Astrocyte (in vitro differentiated cells and primary cell): ENCODE measurements at regions not wholly inside any gene's neighbourhood (a gene's known extent, or its start where the extent isn't known, plus 50 kb on each side); places are given as distances from the start of the nearest gene placed in this dataset.

Experiments
- DNase-seq: peaks from one replicate; pipeline ENCODE4 v3.0.0-alpha.2; 2010; ENCODE audit warnings: low read depth
- FAIRE-seq: peaks from 2 replicates; lab custom pipeline; 2011; peaks lifted over from hg19 to GRCh38; lab: Jason Lieb, UNC
- H2AFZ ChIP-seq: 2 replicates; pipeline ENCODE4 v1.6.0; 2012; ENCODE audit warnings: low read depth, low read length, inconsistent platforms
- H3K27ac ChIP-seq: 2 replicates; pipeline ENCODE4 v1.5.1; 2011; ENCODE audit warnings: low read depth, low read length, inconsistent platforms
- H3K27me3 ChIP-seq: 2 replicates; pipeline ENCODE4 v1.6.0; 2011; ENCODE audit warnings: low read length, inconsistent platforms; ENCODE audit not compliant: insufficient read depth
- H3K36me3 ChIP-seq: 2 replicates; pipeline ENCODE4 v1.5.1; 2011; ENCODE audit warnings: low read length, inconsistent platforms; ENCODE audit not compliant: insufficient read depth
- H3K4me1 ChIP-seq: 2 replicates; pipeline ENCODE4 v1.5.1; 2011; ENCODE audit warnings: low read length, inconsistent platforms; ENCODE audit not compliant: insufficient read depth
- H3K4me2 ChIP-seq: 2 replicates; pipeline ENCODE4 v1.6.0; 2012; ENCODE audit warnings: low read length, inconsistent platforms
- H3K4me3 ChIP-seq: 2 replicates; pipeline ENCODE4 v1.5.1; 2011; ENCODE audit warnings: low read depth, mild to moderate bottlenecking, low read length, inconsistent platforms; ENCODE audit not compliant: insufficient read depth
- H3K79me2 ChIP-seq: 2 replicates; pipeline ENCODE4 v1.6.0; 2012; ENCODE audit warnings: mild to moderate bottlenecking, low read length, inconsistent platforms; ENCODE audit not compliant: insufficient read depth
- H3K9ac ChIP-seq: 2 replicates; pipeline ENCODE4 v1.6.0; 2012; ENCODE audit warnings: mild to moderate bottlenecking, low read length, inconsistent platforms
- H3K9me3 ChIP-seq: 2 replicates; pipeline ENCODE4 v1.5.1; 2012; ENCODE audit warnings: low read depth, mild to moderate bottlenecking, low read length, inconsistent platforms; ENCODE audit not compliant: insufficient read depth
- H4K20me1 ChIP-seq: 2 replicates; pipeline ENCODE4 v1.6.0; 2012; ENCODE audit warnings: low read length, inconsistent platforms; ENCODE audit not compliant: insufficient read depth
- H3K27ac Mint-ChIP-seq: one replicate; pipeline ENCODE4 v1.8.0; 2021; ENCODE audit warnings: mild to moderate bottlenecking, mixed read lengths; ENCODE audit not compliant: unreplicated experiment
- H3K27me3 Mint-ChIP-seq: one replicate; pipeline ENCODE4 v1.8.0; 2021; ENCODE audit warnings: low read depth, mixed read lengths; ENCODE audit not compliant: unreplicated experiment
- H3K36me3 Mint-ChIP-seq: one replicate; pipeline ENCODE4 v1.8.0; 2021; ENCODE audit warnings: low read depth, mixed read lengths; ENCODE audit not compliant: unreplicated experiment
- H3K4me1 Mint-ChIP-seq: one replicate; pipeline ENCODE4 v1.8.0; 2021; ENCODE audit warnings: low read depth, mixed read lengths; ENCODE audit not compliant: unreplicated experiment
- H3K4me3 Mint-ChIP-seq: one replicate; pipeline ENCODE4 v1.8.0; 2021; ENCODE audit warnings: mild to moderate bottlenecking, moderate library complexity, mixed read lengths; ENCODE audit not compliant: unreplicated experiment
- H3K9me3 Mint-ChIP-seq: one replicate; pipeline ENCODE4 v1.8.0; 2021; ENCODE audit warnings: mild to moderate bottlenecking, mixed read lengths; ENCODE audit not compliant: unreplicated experiment
- EZH2 ChIP-seq: IDR thresholded peaks from 2 replicates; pipeline ENCODE4 v1.6.1; 2012; ENCODE audit warnings: mild to moderate bottlenecking, low read length, inconsistent platforms; ENCODE audit not compliant: insufficient read depth
- TF ChIP-seq, protein P1 (sequence below): IDR thresholded peaks from 2 replicates; pipeline ENCODE4 v1.5.1; 2011; ENCODE audit warnings: low read depth, mild to moderate bottlenecking, inconsistent platforms, low read length, moderate library complexity; ENCODE audit not compliant: insufficient read depth

DNA sequence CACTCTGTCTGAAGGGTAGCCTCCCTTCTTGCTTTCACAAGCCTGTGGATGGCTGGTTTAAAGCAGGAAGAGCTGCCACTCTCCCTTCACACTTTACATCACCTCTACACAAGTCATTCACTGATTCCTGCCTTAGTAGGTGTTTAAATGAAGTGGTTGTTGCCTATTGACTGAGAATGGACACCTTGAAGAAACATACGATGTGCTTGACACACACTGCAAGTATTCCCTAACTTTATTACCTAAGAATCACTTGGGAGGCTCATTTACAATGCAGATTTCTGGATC is 230.5 kb downstream of the PIK3R1 start:
- H3K9ac ChIP-seq: no peak overlapping the region
- no peak overlapping the region for H3K27ac Mint-ChIP-seq
- H3K27ac ChIP-seq: no peak overlapping the region
- no peak overlapping the region for H3K4me3 Mint-ChIP-seq
- H3K79me2 ChIP-seq: no peaks in the 10 kb centered on the region
- no peaks in the 10 kb centered on the region for H3K9me3 ChIP-seq
- no peak for DNase-seq
- no peaks in the 10 kb centered on the region for H3K27me3 ChIP-seq
- no peaks in the 10 kb centered on the region for H3K36me3 ChIP-seq
- no peak overlapping the region for H3K4me2 ChIP-seq
- H3K27me3 Mint-ChIP-seq: peaks cover 2% of the 10 kb centered on the region
- TF ChIP-seq, protein P1, sequence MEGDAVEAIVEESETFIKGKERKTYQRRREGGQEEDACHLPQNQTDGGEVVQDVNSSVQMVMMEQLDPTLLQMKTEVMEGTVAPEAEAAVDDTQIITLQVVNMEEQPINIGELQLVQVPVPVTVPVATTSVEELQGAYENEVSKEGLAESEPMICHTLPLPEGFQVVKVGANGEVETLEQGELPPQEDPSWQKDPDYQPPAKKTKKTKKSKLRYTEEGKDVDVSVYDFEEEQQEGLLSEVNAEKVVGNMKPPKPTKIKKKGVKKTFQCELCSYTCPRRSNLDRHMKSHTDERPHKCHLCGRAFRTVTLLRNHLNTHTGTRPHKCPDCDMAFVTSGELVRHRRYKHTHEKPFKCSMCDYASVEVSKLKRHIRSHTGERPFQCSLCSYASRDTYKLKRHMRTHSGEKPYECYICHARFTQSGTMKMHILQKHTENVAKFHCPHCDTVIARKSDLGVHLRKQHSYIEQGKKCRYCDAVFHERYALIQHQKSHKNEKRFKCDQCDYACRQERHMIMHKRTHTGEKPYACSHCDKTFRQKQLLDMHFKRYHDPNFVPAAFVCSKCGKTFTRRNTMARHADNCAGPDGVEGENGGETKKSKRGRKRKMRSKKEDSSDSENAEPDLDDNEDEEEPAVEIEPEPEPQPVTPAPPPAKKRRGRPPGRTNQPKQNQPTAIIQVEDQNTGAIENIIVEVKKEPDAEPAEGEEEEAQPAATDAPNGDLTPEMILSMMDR: no peak
- no peak for TF ChIP-seq EZH2
- H3K4me3 ChIP-seq: no peak overlapping the region
- no peak for FAIRE-seq
- H3K4me1 Mint-ChIP-seq: peaks cover 6% of the 10 kb centered on the region
- no peaks in the 10 kb centered on the region for H3K36me3 Mint-ChIP-seq
- H2AFZ ChIP-seq: no peak overlapping the region
- no peaks in the 10 kb centered on the region for H3K9me3 Mint-ChIP-seq
- H3K4me1 ChIP-seq: no peaks in the 10 kb centered on the region
- no peaks in the 10 kb centered on the region for H4K20me1 ChIP-seq

DNA sequence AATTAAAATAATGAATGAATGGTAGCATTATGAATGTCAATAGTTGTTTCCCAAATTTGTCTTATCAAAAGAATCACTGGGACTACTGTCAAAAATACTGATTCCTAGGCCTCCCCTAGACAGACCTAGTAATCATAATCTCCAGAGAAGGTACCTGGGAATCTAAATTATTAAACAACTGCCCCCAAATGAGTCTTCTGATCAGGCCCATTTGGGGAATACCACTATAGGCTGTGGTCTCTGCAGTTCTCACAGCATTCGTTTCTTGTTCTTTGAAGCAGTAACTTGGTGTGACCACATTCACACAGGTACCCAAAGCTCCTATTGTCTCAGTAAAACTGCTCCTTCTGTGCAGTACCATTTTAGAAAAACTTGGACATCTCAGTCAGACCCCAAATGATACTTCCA is 230.9 kb downstream of the PIK3R1 start:
- Mint-ChIP-seq H3K27ac (no peak overlapping the region), H3K4me3 (no peak overlapping the region), H3K4me1 (peaks cover 6% of the 10 kb centered on the region), H3K36me3 (no peaks in the 10 kb centered on the region), H3K27me3 (peaks cover 2% of the 10 kb centered on the region), H3K9me3 (no peaks in the 10 kb centered on the region)
- no peak overlapping the region for H3K9ac ChIP-seq
- H3K9me3 ChIP-seq: no peaks in the 10 kb centered on the region
- H3K4me1 ChIP-seq: no peaks in the 10 kb centered on the region
- no peak for DNase-seq
- H3K4me2 ChIP-seq: no peak overlapping the region
- H3K27me3 ChIP-seq: no peaks in the 10 kb centered on the region
- H4K20me1 ChIP-seq: no peaks in the 10 kb centered on the region
- no peak overlapping the region for H3K4me3 ChIP-seq
- no peaks in the 10 kb centered on the region for H3K36me3 ChIP-seq
- TF ChIP-seq EZH2: no peak
- TF ChIP-seq, protein P1: no peak
- FAIRE-seq: no peak
- H2AFZ ChIP-seq: no peak overlapping the region
- H3K79me2 ChIP-seq: no peaks in the 10 kb centered on the region
- no peak overlapping the region for H3K27ac ChIP-seq

DNA sequence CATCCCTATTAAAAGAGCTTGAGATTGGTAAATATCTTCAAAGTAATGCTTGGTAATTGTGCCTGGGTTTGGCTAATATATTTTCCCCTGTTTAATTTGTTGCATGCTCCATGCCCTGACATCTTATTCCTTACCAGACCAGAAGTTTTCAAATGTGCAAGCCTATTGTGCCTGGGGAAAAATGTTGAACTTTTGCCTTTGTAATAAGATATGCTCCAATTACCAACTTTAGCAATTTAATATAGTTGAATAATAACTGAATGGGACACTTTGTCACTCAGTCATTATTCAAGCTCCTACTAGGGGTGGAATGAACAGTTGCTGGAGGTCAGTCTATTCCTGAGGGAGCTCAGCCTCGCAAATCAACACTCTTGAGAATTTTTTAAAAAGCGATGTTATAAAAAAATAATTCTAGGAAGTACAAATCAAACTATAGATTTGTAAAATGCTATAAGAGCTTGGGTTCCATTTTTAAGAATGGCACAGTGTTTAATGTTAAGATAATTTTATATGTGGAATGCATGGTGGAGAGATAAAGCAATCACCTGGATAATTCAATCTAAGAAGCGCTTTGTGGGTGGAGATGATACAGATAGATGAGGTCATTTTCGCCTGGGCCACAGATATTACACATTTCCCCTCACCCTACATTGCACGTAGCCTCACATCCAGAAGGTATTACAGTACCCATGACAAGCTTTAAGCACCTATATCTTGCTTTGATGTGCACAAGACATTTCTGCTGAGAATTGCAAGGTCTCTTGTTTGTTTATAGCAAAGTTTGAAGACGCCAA is 231.8 kb downstream of the PIK3R1 start:
- H3K4me3 Mint-ChIP-seq: no peak overlapping the region
- Histone ChIP-seq H3K36me3 (no peaks in the 10 kb centered on the region), H3K27me3 (no peaks in the 10 kb centered on the region), H4K20me1 (no peaks in the 10 kb centered on the region), H3K4me3 (no peak overlapping the region), H2AFZ (no peak overlapping the region), H3K4me1 (no peaks in the 10 kb centered on the region), H3K4me2 (no peak overlapping the region), H3K27ac (no peak overlapping the region), H3K79me2 (no peaks in the 10 kb centered on the region), H3K9me3 (no peaks in the 10 kb centered on the region), H3K9ac (no peak overlapping the region)
- DNase-seq (no peak), FAIRE-seq (no peak)
- H3K9me3 Mint-ChIP-seq: no peaks in the 10 kb centered on the region
- TF ChIP-seq, protein P1: no peak
- TF ChIP-seq EZH2: no peak
- no peaks in the 10 kb centered on the region for H3K36me3 Mint-ChIP-seq
- H3K27ac Mint-ChIP-seq: no peak overlapping the region
- H3K27me3 Mint-ChIP-seq: peaks cover 1% of the 10 kb centered on the region
- peaks cover 6% of the 10 kb centered on the region for H3K4me1 Mint-ChIP-seq
